ENCODE measurements at regions not wholly inside any gene's neighbourhood (a gene's known extent, or its start where the extent isn't known, plus 50 kb on each side); places are given as distances from the start of the nearest gene placed in this dataset.
"Not testable (repeated sequence)": the region's sequence is repeated elsewhere in the genome, so short reads cannot be mapped to it uniquely, and the experiment has no call there.

GRCh38 chr15:59894835-59895234, 109.3 kb upstream of the FOXB1 start:
- DNase-seq: no peak

DNA sequence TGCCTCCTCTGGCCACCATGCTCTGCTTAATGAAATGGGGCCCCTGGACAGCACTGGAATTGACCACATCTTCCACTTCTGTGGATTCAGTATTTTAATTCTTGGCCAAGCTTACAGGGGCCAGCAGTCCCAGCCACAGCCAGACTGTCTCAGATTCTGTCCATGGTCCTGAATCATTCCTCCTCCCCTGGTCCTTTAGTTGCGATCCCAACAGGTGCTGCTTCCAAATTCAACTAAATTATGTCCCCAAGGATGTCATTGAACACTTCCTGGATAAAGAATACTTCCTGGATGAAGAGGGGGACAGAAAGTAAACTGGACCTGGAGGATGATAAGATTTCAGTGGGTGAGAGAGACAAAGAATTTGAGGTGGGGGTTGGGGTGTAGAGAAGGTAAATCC, 111.1 kb upstream of the FOXB1 start:
- DNase-seq: no peak

DNA sequence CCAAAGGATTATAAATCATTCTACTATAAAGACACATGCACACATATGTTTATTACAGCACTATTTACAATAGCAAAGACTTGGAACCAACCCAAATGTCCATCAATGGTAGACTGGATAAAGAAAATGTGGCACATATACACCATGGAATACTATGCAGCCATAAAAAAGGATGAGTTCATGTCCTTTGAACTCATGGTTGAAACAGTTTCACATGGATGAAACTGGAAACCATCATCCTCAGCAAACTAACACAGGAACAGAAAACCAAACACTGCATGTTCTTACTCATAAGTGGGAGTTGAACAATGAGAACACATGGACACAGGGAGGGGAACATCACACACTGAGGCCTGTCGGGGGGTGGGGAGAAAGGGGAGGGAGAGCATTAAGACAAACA, 116.2 kb upstream of the FOXB1 start:
- not testable (repeated sequence) for DNase-seq

- no peak for DNase-seq
Observed at GRCh38 chr15:59887211-59887610, 116.9 kb upstream of the FOXB1 start.

DNA sequence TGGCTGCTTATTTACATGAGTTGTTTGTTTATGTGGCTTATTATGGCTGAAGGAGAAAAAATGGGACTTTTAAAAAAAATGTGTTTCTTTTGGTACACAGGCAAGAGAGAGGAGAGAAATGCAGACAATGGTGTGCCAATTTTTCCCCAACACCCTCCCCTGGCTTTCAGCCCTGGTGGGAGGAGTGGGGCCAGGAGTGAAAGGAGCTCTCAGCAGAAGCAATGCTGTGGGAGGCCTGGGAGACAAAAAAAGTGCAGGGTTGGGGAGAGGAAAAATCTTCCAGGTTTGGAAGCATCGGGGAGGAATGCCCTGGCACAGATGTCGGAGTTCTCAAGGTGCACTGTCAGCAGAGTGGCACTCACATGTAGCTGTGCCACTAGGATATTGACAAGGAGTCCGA, 117.7 kb upstream of the FOXB1 start:
- DNase-seq: no peak

DNA sequence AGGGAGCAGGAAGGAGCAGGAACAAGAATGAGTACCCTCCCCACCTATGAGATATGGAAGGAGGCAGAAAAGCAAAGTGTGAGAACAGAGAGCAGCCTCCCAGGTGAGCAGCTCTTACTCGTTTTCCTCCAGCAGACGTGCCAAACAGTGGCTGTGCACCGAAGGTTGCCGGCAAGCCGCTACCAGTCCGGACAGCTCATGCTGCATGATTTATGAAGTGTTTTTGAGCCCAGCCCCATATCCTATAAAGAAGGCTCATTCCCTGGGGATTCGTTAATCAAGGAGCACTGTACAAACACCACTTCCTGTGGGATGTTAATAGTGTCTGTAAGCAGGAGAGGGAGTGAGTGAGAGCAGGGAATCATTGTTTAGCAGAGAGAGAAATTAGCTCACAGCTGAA, 118.3 kb upstream of the FOXB1 start:
- DNase-seq: no peak

DNA sequence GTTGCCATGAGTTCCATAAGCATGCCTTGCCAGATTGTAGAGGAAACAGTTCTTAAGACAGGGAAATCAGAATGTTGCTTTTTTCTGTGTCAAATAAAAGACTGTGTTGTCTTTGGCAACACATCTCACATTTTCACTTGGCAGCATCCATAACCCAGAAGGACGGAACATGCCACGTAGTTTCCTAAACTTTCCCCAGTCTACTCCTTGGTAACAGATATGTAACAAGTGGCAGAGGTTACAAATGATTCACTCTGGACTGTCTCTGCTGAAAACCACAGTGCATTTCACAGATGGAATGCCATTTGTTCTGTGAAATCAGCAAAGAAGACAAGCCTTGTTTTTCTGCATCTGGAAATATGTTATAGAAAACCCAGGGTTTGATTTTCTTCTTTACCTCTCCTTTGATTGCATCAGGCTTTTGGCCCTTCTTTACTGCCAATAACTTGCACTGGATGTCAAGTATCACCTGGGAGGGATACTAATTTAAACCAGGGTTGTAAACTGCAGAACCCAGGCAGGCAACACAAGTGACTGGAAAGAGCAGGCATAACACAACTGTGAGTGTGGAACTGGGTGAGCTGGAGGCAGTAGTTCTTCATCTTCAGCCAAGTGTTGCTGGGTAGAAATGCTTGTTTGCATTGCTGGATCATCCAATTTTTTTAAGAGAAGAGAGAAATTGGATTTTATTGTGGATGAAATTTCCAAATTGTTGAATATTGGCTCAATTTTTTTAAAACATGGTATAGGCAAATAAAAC, 124.4 kb upstream of the FOXB1 start:
- DNase-seq: no peak

GRCh38 chr15:59876140-59876539, 128.0 kb upstream of the FOXB1 start:
- no peak for DNase-seq

GRCh38 chr15:59873644-59874272, 130.4 kb upstream of the FOXB1 start:
- no peak for DNase-seq

DNA sequence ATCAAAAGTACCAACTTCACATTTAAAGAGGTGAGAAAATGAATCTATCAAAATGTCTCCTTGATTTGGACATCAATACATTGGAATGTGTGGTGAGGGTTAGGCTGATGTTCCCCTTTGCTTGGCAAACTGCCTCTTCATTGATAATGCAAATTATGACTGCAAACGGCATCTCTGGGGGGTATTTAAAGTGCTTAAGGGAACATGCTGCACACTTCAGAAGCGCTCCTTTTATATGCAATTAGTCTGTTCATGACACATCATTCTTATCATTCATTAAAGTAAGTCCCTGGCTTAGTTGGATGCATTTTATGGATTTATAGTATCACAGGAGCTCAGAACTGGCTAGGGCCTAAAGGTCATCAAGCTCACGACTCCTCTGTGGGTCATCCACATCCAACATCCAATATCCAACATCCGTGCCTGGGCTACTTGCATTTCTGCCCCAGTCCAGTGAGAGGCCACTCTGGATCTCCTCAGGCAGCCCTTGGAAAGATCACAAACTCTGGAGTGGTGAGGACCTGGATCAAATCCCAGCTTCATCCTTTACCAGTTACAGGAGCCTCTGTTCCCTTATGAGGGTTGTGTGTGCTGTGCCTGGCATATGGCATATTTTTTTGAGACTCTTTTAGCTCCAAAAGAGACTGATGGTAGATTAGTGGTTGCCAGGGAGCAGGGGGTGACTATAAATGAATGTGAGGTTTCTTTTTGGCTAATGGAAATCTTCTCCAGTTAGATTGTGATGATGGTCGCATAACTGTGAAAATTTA, 136.8 kb upstream of the FOXB1 start:
- DNase-seq: no peak

DNA sequence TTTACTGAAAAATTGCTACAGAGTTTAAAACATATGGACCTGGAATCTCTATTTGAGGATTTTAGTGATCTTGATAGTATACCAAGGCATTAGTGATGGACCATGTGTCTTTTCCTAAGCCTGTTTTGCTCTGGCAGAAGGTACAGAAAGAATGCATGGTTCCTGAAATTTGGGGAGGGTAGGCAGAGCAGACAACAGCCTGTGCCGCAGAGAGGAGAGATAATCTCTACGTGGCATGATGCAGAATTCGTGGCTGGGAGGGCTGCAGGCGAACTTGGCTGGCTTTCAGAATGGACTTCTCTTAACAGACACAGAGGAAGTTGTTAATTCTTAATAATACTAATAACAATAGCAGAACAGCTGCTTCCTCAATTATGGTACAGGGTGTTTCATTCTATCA, 137.5 kb upstream of the FOXB1 start:
- DNase-seq: no peak

DNA sequence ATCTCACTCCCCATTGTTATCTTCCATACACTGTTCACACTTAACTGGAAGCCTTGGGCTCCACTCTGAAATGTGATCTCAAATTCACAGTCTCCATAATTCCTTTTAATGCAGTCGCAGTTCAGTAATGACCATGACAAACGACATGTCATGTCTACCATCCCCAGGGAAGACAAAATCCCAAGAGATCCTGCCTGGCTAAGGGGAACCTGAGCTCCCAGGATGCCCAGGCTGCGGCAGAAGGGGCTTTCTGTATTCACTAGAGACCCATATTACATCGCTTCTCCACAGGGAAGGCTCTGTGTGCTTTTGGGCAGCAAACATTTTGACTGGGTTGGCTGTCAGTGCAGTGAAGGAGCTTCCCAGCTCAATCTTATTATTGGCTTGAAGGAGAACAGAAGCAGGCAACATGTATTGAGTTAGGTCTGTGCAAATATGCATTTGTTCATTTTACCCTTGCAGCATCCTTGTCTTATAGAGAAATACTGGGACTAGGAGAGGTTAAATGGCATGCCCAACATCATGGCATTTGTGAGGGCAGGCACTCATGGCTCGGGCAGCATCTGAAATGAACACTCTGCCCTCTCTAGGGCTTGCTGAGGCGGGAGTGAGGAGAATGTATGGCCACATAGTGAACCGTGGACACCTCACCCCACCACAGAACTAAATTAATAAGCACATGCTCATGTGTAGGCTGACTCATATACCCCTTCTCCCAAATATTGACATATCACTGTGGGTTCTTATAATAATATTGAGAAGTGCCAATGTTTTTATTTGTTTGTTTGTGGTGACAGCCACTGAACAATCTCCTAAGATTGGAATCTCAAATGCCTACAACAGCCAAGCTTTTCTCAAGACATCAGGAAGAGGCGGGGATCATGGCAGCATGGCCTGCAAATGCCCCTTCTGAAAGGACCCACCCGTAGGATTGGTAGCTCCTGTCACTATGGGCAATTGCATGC, 141.6 kb upstream of the FOXB1 start:
- DNase-seq: no peak

DNA sequence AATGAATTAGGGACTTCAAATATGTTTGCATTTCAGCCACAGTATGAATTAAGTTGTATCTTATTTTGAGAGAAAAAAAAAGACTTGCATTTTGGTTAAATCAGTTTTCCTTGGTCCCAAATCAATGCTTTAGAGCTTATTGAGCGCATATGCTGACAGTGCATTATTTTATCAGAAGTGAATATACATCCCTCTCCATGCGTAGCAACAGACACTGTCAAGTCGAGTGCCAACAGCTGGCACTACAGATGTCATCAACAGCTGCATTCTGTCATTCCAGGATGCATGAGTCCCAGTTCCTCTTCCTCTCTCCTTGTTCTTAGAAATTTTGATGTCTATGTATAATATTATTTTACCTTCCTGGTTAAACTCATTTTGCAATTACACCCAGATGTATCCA, 156.1 kb upstream of the FOXB1 start:
- DNase-seq: no peak

GRCh38 chr15:59845942-59846499, 156.9 kb upstream of the BNIP2 start:
- DNase-seq: no peak

DNA sequence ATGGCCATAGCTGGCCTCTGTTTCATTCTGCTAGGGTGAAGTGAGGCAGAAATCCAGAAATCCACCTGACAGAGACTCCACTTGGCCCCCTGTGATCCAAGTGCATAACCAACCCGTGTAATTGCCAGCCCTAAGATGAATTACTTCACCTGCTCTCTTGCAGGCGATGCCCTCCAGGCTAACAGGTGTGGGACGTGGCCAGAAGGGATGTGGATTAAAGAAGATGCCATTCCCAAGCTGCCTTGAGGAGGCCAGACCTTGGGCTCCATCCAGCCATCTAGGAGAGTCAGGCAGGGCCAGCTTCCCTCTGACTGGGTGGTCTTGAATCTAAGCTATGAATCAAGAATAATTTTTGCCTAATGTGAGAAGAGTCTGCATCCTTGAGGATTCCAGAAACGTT, 154.5 kb upstream of the BNIP2 start:
- no peak for DNase-seq

DNA sequence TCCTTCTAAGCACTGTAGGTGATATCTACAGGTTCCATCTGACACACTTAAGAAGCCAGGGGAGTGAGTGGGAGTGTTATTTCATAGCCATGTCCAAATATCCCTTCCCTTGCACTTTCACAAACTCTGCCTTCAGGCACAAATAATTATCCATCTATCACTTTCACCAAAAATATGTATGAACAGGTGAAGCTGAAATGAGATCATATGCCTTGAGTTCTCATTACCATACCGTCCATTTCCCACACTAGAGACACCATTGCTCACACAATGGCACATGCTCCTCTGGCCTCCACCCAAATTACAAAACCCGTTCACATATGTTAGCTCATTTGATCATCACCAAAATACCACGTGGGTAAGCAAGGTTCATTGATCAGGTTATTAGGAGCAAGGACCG, 151.9 kb upstream of the BNIP2 start:
- no peak for DNase-seq

GRCh38 chr15:59839906-59840305, 150.8 kb upstream of the BNIP2 start:
- no peak for DNase-seq

DNA sequence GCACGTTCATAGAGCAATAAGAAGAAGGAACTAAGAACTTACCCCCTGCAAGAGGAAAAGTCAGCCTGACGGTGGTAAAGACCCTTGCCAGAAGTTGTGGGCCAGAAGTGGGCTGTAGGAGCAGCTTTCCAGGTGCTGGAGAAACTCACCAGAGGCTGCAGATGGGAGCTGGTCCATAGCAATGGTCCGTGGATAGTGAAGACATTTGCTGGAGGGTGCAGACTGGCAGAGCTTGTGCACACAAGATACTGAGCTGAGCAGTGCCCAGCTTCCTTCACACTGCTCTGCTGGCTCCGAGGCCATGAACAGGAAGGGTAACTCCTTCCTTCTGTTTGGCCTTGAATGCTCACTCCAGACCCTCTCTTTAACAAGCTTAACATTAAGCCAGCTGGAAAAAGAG, 149.8 kb upstream of the BNIP2 start:
- no peak for DNase-seq

GRCh38 chr15:59835776-59836175, 146.7 kb upstream of the BNIP2 start:
- no peak for DNase-seq

DNA sequence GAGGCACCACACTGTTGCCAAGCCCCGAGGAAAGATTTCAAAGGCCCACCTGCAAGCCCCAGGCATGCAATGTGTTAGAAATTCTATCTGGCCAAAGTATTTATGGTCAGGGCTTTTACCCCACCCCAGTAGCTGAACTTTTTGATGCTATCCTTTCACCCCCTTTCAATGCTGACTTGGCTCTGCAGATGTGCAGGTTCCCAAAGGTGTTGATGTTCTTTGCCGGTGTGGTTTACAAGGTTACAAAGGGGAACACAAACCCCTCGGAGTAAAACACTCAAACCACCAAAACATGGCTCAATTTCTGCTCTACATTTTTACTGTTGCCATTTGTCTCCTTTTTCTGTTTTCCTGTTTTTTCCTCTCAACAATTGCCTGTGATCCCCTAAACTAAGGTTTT, 145.4 kb upstream of the BNIP2 start:
- no peak for DNase-seq

GRCh38 chr15:59833366-59833765, 144.2 kb upstream of the BNIP2 start:
- DNase-seq: no peak

- DNase-seq: no peak
Observed at GRCh38 chr15:59830873-59831272, 141.8 kb upstream of the BNIP2 start.

GRCh38 chr15:59830098-59830497, 141.0 kb upstream of the BNIP2 start:
- DNase-seq: no peak

All from activated CD4-positive, alpha-beta T cell treated with anti-CD3 and anti-CD28 coated beads for 48 hours (primary cell).